H1 (cell line): ENCODE measurements at regions not wholly inside any gene's neighbourhood (a gene's known extent, or its start where the extent isn't known, plus 50 kb on each side); places are given as distances from the start of the nearest gene placed in this dataset.

Source experiments
- ATF2 ChIP-seq: IDR thresholded peaks from 2 replicates; pipeline ENCODE4 v1.6.1; 2012; ENCODE audit warnings: low read length, inconsistent platforms
- GTF2F1 ChIP-seq: IDR thresholded peaks from 2 replicates; pipeline ENCODE4 v1.6.1; 2012; ENCODE audit warnings: low read depth, low read length, improper control_type of control experiment, borderline replicate concordance
- POLR2A ChIP-seq, 2 experiments: IDR thresholded peaks; 1 replicate in 1 of 2; 2 replicates in 1 of 2; pipeline ENCODE4 v1.6.1; 2011; ENCODE audit warnings: low read depth in 2 of 2, low read length in 2 of 2, mild to moderate bottlenecking in 2 of 2; ENCODE audit errors: control extremely low read depth in 1 of 2
- RBBP5 ChIP-seq: IDR thresholded peaks from 2 replicates; pipeline ENCODE4 v1.7.1; 2012; ENCODE audit warnings: low read depth, mild to moderate bottlenecking, inconsistent platforms, low read length, moderate library complexity, borderline replicate concordance
- RFX5 ChIP-seq: IDR thresholded peaks from 2 replicates; pipeline ENCODE4 v1.6.1; 2011; ENCODE audit warnings: low read depth, low read length, improper control_type of control experiment, borderline replicate concordance
- TBP ChIP-seq: IDR thresholded peaks from 2 replicates; pipeline ENCODE4 v1.6.1; 2011; ENCODE audit warnings: low read depth, low read length, improper control_type of control experiment
- TF ChIP-seq, protein P1 (sequence below), 3 experiments: IDR thresholded peaks; 1 replicate in 2 of 3; 2 replicates in 1 of 3; pipeline versions ENCODE4 v1.5.1 to v1.6.1; 2011; ENCODE audit warnings: low read length in 3 of 3, mild to moderate bottlenecking in 3 of 3, inconsistent platforms in 2 of 3, low read depth in 1 of 3, moderate library complexity in 1 of 3; ENCODE audit not compliant: insufficient read depth in 1 of 3; ENCODE audit errors: control extremely low read depth in 1 of 3
- TF ChIP-seq, protein P2 (sequence below): IDR thresholded peaks from 2 replicates; pipeline ENCODE4 v1.6.1; 2011; ENCODE audit warnings: low read depth, mild to moderate bottlenecking, low read length; ENCODE audit not compliant: insufficient read depth
- TF ChIP-seq, protein P3 (sequence below): IDR thresholded peaks from 2 replicates; pipeline ENCODE4 v1.6.1; 2011; ENCODE audit warnings: low read length, improper control_type of control experiment

- no peak for TF ChIP-seq RFX5
- no peak for TF ChIP-seq POLR2A (IDR thresholded peaks at IDR 0.05; ENCODE audit: control extremely low read depth in 1 of 2, low read depth in 2 of 2, low read length in 2 of 2)
- no peak for TF ChIP-seq RBBP5
- TF ChIP-seq ATF2, result no peak
- TF ChIP-seq, protein P1, sequence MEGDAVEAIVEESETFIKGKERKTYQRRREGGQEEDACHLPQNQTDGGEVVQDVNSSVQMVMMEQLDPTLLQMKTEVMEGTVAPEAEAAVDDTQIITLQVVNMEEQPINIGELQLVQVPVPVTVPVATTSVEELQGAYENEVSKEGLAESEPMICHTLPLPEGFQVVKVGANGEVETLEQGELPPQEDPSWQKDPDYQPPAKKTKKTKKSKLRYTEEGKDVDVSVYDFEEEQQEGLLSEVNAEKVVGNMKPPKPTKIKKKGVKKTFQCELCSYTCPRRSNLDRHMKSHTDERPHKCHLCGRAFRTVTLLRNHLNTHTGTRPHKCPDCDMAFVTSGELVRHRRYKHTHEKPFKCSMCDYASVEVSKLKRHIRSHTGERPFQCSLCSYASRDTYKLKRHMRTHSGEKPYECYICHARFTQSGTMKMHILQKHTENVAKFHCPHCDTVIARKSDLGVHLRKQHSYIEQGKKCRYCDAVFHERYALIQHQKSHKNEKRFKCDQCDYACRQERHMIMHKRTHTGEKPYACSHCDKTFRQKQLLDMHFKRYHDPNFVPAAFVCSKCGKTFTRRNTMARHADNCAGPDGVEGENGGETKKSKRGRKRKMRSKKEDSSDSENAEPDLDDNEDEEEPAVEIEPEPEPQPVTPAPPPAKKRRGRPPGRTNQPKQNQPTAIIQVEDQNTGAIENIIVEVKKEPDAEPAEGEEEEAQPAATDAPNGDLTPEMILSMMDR (IDR thresholded peaks at IDR 0.05; ENCODE audit: control extremely low read depth in 1 of 3, insufficient read depth in 1 of 3, low read depth in 1 of 3, low read length in 3 of 3), result no peak
- no peak for TF ChIP-seq TBP
- TF ChIP-seq, protein P2, sequence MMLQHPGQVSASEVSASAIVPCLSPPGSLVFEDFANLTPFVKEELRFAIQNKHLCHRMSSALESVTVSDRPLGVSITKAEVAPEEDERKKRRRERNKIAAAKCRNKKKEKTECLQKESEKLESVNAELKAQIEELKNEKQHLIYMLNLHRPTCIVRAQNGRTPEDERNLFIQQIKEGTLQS, result no peak
- TF ChIP-seq GTF2F1, result no peak
- TF ChIP-seq, protein P3, sequence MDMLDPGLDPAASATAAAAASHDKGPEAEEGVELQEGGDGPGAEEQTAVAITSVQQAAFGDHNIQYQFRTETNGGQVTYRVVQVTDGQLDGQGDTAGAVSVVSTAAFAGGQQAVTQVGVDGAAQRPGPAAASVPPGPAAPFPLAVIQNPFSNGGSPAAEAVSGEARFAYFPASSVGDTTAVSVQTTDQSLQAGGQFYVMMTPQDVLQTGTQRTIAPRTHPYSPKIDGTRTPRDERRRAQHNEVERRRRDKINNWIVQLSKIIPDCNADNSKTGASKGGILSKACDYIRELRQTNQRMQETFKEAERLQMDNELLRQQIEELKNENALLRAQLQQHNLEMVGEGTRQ, result no peak
These were observed 181.6 kb downstream of the MID1IP1 start for GRCh38 chrX:38982843-38983242.
